Esophagus squamous epithelium (tissue), 5 donors: ENCODE measurements at regions not wholly inside any gene's neighbourhood (a gene's known extent, or its start where the extent isn't known, plus 50 kb on each side); places are given as distances from the start of the nearest gene placed in this dataset.

ENCODE experiments used
- DNase-seq: peaks from one replicate; lab custom pipeline; 2025; lab: John Stamatoyannopoulos, UW
- H3K27ac ChIP-seq, 4 donors: fragments of 200-600 bp; sonication (generic); one replicate each; pipeline ENCODE4 v1.5.1; 2016 to 2019; ENCODE audit warnings: mild to moderate bottlenecking in 1 of 4
- H3K27me3 ChIP-seq, 4 donors: fragments of 200-600 bp; sonication (generic); 1 replicate in 3 of 4; 2 replicates in 1 of 4; pipeline versions ENCODE4 v1.5.1 to v1.6.0; 2017 to 2021; ENCODE audit warnings: antibody characterized with exemption in 1 of 4
- H3K36me3 ChIP-seq, 3 donors: fragments of 200-600 bp; sonication (generic); one replicate each; pipeline ENCODE4 v1.5.1; 2016 to 2019
- H3K4me1 ChIP-seq, 3 donors: fragments of 200-600 bp; sonication (generic); one replicate each; pipeline ENCODE4 v1.5.1; 2017 to 2019
- H3K4me3 ChIP-seq, 4 donors: fragments of 200-600 bp; sonication (generic); 1 replicate in 3 of 4; 2 replicates in 1 of 4; pipeline ENCODE4 v1.5.1; 2016 to 2019; ENCODE audit warnings: mild to moderate bottlenecking in 2 of 4, moderate library complexity in 1 of 4
- H3K9me3 ChIP-seq, 3 donors: fragments of 200-600 bp; sonication (generic); one replicate each; pipeline ENCODE4 v1.5.1; 2016 to 2019
- CTCF ChIP-seq, 6 experiments: fragments of 450-650 bp in 4 of 6; fragments of 200-600 bp in 2 of 6; sonication (generic) in 2 of 6; IDR thresholded peaks; one replicate each; pipeline ENCODE4 v1.5.1; 2016 to 2019; ENCODE audit warnings: antibody characterized with exemption in 6 of 6, mild to moderate bottlenecking in 4 of 6, moderate library complexity in 4 of 6
- POLR2A ChIP-seq, 4 donors: fragments of 450-650 bp; IDR thresholded peaks; one replicate each; pipeline ENCODE4 v1.6.1; 2017; ENCODE audit warnings: antibody characterized with exemption in 4 of 4, mild to moderate bottlenecking in 4 of 4, moderate library complexity in 3 of 4
- WGBS, 2 donors: methylation state at CpG; one replicate each; pipeline ENCODE4 v1.1.5; 2018; 5-methylcytosine and 5-hydroxymethylcytosine counted together
- intact Hi-C: fragments of 100-400 bp; cut with DNase I; formaldehyde crosslinking; loops from one replicate; pipeline ENCODE4 v1.15.0; 2022
- donor health status: DM: yes; HTN: yes; CAD: no.

GRCh38 chr5:5634817-5635216 is 212.3 kb downstream of the ICE1 start:
- no peaks in the 10 kb centered on the region for H3K27me3 ChIP-seq
- no peak overlapping the region for H3K27ac ChIP-seq
- DNase-seq: no peak
- 31 to 49% methylated on average over 4 of the region's 4 CpGs for WGBS, 2 donors
- TF ChIP-seq POLR2A (IDR thresholded peaks at IDR 0.05) (no peak), CTCF (IDR thresholded peaks at IDR 0.05) (no peak)
- H3K9me3 ChIP-seq: no peaks in the 10 kb centered on the region
- no peak overlapping the region for H3K4me3 ChIP-seq
- H3K36me3 ChIP-seq: no peaks in the 10 kb centered on the region
- H3K4me1 ChIP-seq: no peaks in the 10 kb centered on the region
- intact Hi-C loops: no loop called here

- DNase-seq: no peak
- no peak overlapping the region for H3K4me3 ChIP-seq
- intact Hi-C loops: no loop called here
- no peaks in the 10 kb centered on the region for H3K9me3 ChIP-seq
- no peaks in the 10 kb centered on the region for H3K36me3 ChIP-seq
- TF ChIP-seq POLR2A (IDR thresholded peaks at IDR 0.05): no peak
- no peak overlapping the region for H3K27ac ChIP-seq
- no peaks in the 10 kb centered on the region for H3K27me3 ChIP-seq
- H3K4me1 ChIP-seq: no peaks in the 10 kb centered on the region
- WGBS, 2 donors: 68 to 83% methylated on average over 4 of the region's 4 CpGs
These were observed 211.1 kb downstream of the ICE1 start for GRCh38 chr5:5633579-5633978.

- 83 to 91% methylated on average over 2 of the region's 2 CpGs for WGBS, 2 donors
- no peak for DNase-seq
- TF ChIP-seq POLR2A (IDR thresholded peaks at IDR 0.05) (no peak), CTCF (IDR thresholded peaks at IDR 0.05) (no peak)
- intact Hi-C loops: no loop called here
- Histone ChIP-seq H3K4me3 (no peak overlapping the region), H3K27ac (no peak overlapping the region), H3K36me3 (no peaks in the 10 kb centered on the region), H3K27me3 (no peaks in the 10 kb centered on the region), H3K4me1 (no peaks in the 10 kb centered on the region), H3K9me3 (no peaks in the 10 kb centered on the region)
These were observed 210.2 kb downstream of the ICE1 start for GRCh38 chr5:5632678-5633077.

- TF ChIP-seq POLR2A (IDR thresholded peaks at IDR 0.05) (no peak), CTCF (IDR thresholded peaks at IDR 0.05) (no peak)
- no peak for DNase-seq
- Histone ChIP-seq H3K27ac (no peak overlapping the region), H3K9me3 (no peaks in the 10 kb centered on the region), H3K36me3 (no peaks in the 10 kb centered on the region), H3K27me3 (no peaks in the 10 kb centered on the region), H3K4me3 (no peak overlapping the region), H3K4me1 (no peaks in the 10 kb centered on the region)
- WGBS, 2 donors: 73 to 76% methylated on average over 5 of the region's 5 CpGs
- intact Hi-C loops: no loop called here
These were observed 207.1 kb downstream of the ICE1 start for GRCh38 chr5:5629607-5629978.

GRCh38 chr5:5628866-5629606 is 206.6 kb downstream of the ICE1 start:
- H3K4me3 ChIP-seq: no peak overlapping the region
- no peaks in the 10 kb centered on the region for H3K4me1 ChIP-seq
- intact Hi-C loops: no loop called here
- no peaks in the 10 kb centered on the region for H3K36me3 ChIP-seq
- no peaks in the 10 kb centered on the region for H3K27me3 ChIP-seq
- H3K9me3 ChIP-seq: no peaks in the 10 kb centered on the region
- TF ChIP-seq POLR2A (IDR thresholded peaks at IDR 0.05) (no peak), CTCF (IDR thresholded peaks at IDR 0.05) (no peak)
- no peak for DNase-seq
- no peak overlapping the region for H3K27ac ChIP-seq
- WGBS, 2 donors: 78 to 87% methylated on average over 6 to 8 of the region's 10 CpGs
